ENCODE measurements at regions not wholly inside any gene's neighbourhood (a gene's known extent, or its start where the extent isn't known, plus 50 kb on each side); places are given as distances from the start of the nearest gene placed in this dataset.

GRCh38 chr11:15761235-15761634 lies 595.1 kb downstream of the SOX6 start:
- DNase-seq (ENCODE audit: low read depth, low spot score) (no peak), ATAC-seq (no peak)
- Histone ChIP-seq H3K79me2 (ENCODE audit: insufficient read depth, low read length) (no peaks in the 10 kb centered on the region), H3K27me3 (ENCODE audit: insufficient read depth, low read length) (peaks cover 40% of the 10 kb centered on the region), H3K36me3 (ENCODE audit: control insufficient read depth in 1 of 2, insufficient read depth in 2 of 2, low read length in 2 of 2) (no peaks in the 10 kb centered on the region), H3K4me2 (ENCODE audit: low read length) (no peak overlapping the region), H4K20me1 (ENCODE audit: insufficient read depth) (no peaks in the 10 kb centered on the region), H3K4me3 (replicated peaks in 1 of 2; ENCODE audit: low read depth in 1 of 2, low read length in 2 of 2) (no peak overlapping the region), H2AFZ (ENCODE audit: low read depth, low read length, poor library complexity, severe bottlenecking) (no peak overlapping the region), H3K9me2 (ENCODE audit: insufficient read depth) (no peaks in the 10 kb centered on the region), H3K9me3 (ENCODE audit: control insufficient read depth in 1 of 2, insufficient read depth in 1 of 2, low read depth in 1 of 2, low read length in 2 of 2) (no peaks in the 10 kb centered on the region), H3K9ac (ENCODE audit: low read length) (no peak overlapping the region), H3K27ac (ENCODE audit: low read depth, low read length) (no peak overlapping the region), H3K4me1 (ENCODE audit: control insufficient read depth in 1 of 2, insufficient read depth in 2 of 2, low read length in 2 of 2) (no peaks in the 10 kb centered on the region)
- POLR2A ChIA-PET: no interaction called here
- TF ChIP-seq CBX3 (IDR thresholded peaks at IDR 0.05; ENCODE audit: low read depth) (no peak), CEBPB (IDR thresholded peaks at IDR 0.05; ENCODE audit: low read depth) (no peak)
- RAD21 ChIA-PET (ENCODE audit: low non-redundant PET in 1 of 2, low total read pairs in 2 of 2, uncharacterized antibody in 2 of 2, unreplicated experiment in 2 of 2): no interaction called here
- CTCF ChIA-PET: no interaction called here
- intact Hi-C loops (cut with micrococcal nuclease): no loop called here
- no TSS peak for BruUV-seq (replicated peaks)

DNA sequence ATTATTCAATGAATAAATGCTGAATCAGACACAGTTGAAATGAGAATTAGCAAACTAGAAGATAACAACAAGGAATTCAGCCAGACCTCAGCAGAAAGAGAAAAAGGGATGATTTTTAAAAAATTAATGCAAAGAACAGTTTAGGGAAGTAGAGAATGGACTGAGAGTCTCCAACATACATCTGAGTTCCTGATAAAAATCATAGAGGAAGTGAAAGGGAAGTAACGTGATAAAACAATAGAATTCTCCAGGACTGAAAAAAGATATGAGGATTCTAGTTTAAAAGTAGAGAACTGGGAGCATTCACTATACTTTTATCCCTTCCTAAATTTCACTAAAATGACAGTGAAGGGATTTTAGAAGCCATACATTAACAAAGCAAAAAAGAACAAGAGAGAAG lies 592.0 kb downstream of the SOX6 start:
- TF ChIP-seq RAD21 (IDR thresholded peaks at IDR 0.05; ENCODE audit: low read depth) (no peak), TCF7L2 (IDR thresholded peaks at IDR 0.05; ENCODE audit: borderline replicate concordance, extremely low read depth, insufficient read depth, insufficient read length) (no peak), CEBPB (IDR thresholded peaks at IDR 0.05; ENCODE audit: low read depth) (no peak), EGR1 (IDR thresholded peaks at IDR 0.05; ENCODE audit: low read depth) (no peak), ZNF274 (IDR thresholded peaks at IDR 0.05; ENCODE audit: low read depth, low read length) (no peak), YY1 (IDR thresholded peaks at IDR 0.05; ENCODE audit: extremely low read depth, insufficient replicate concordance, low read depth, low read length) (no peak), EZH2 (IDR thresholded peaks at IDR 0.05) (no peak), SP1 (IDR thresholded peaks at IDR 0.05; ENCODE audit: low read depth) (no peak), SRF (IDR thresholded peaks at IDR 0.05; ENCODE audit: low read depth) (no peak)
- Histone ChIP-seq H3K9me3 (ENCODE audit: control insufficient read depth in 1 of 2, insufficient read depth in 1 of 2, low read depth in 1 of 2, low read length in 2 of 2) (no peaks in the 10 kb centered on the region), H3K9ac (ENCODE audit: low read length) (no peak overlapping the region), H3K4me2 (ENCODE audit: low read length) (no peak overlapping the region), H3K4me3 (replicated peaks in 1 of 2; ENCODE audit: low read depth in 1 of 2, low read length in 2 of 2) (no peak overlapping the region), H2AFZ (ENCODE audit: low read depth, low read length, poor library complexity, severe bottlenecking) (no peak overlapping the region), H3K36me3 (ENCODE audit: control insufficient read depth in 1 of 2, insufficient read depth in 2 of 2, low read length in 2 of 2) (no peaks in the 10 kb centered on the region), H3K79me2 (ENCODE audit: insufficient read depth, low read length) (no peaks in the 10 kb centered on the region), H4K20me1 (ENCODE audit: insufficient read depth) (no peaks in the 10 kb centered on the region), H3K27me3 (ENCODE audit: insufficient read depth, low read length) (peaks cover 19% of the 10 kb centered on the region; the same call in 1 of the 2 replicates), H3K4me1 (ENCODE audit: control insufficient read depth in 1 of 2, insufficient read depth in 2 of 2, low read length in 2 of 2) (peaks cover 6% of the 10 kb centered on the region in 2 experiments; a peak in 3 of 4 replicates), H3K27ac (ENCODE audit: low read depth, low read length) (no peak overlapping the region), H3K9me2 (ENCODE audit: insufficient read depth) (no peaks in the 10 kb centered on the region)
- ChIA-PET CTCF (no interaction called here), RAD21 (ENCODE audit: low non-redundant PET in 1 of 2, low total read pairs in 2 of 2, uncharacterized antibody in 2 of 2, unreplicated experiment in 2 of 2) (no interaction called here), POLR2A (no interaction called here)
- intact Hi-C loops (cut with micrococcal nuclease): no loop called here
- ATAC-seq (no peak), DNase-seq (ENCODE audit: low read depth, low spot score) (no peak)
- BruUV-seq (replicated peaks): no TSS peak

Measured in HCT116 (cell line).